T follicular helper cell (primary cell): ENCODE measurements at regions not wholly inside any gene's neighbourhood (a gene's known extent, or its start where the extent isn't known, plus 50 kb on each side); places are given as distances from the start of the nearest gene placed in this dataset.

ENCODE experiments used
- DNase-seq: peaks from one replicate; pipeline ENCODE4 v3.0.0-alpha.2; 2020; ENCODE audit warnings: low read depth

DNA sequence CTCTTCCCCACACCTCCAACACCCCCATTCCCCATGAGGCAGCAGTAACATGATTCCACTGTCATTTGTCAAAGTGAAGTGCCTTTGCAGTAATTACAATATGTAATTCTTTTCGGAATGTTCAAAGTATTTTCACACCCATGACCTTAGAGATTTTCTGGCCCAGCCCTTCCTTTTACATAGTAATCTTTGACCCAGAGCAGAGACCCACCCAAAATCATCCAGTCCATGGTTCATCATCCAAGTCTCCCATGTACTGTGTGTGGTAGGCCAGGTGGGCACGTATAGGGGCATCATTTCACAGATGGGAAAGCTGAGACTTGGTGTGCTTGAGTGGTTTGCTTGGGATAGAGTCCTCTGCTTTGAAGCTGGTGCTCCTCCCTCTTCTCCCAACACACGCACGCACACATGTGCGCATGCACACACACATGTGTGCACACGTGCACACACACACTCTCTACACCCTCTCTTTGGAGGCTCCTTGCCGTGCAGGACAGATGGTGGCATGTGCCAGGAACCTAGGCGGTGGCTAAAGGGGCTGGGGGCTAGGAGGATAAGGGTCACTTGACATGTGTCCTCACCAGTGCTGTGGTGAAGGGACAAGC is 284.7 kb upstream of the ROPN1 start:
- DNase-seq = no peak

DNA sequence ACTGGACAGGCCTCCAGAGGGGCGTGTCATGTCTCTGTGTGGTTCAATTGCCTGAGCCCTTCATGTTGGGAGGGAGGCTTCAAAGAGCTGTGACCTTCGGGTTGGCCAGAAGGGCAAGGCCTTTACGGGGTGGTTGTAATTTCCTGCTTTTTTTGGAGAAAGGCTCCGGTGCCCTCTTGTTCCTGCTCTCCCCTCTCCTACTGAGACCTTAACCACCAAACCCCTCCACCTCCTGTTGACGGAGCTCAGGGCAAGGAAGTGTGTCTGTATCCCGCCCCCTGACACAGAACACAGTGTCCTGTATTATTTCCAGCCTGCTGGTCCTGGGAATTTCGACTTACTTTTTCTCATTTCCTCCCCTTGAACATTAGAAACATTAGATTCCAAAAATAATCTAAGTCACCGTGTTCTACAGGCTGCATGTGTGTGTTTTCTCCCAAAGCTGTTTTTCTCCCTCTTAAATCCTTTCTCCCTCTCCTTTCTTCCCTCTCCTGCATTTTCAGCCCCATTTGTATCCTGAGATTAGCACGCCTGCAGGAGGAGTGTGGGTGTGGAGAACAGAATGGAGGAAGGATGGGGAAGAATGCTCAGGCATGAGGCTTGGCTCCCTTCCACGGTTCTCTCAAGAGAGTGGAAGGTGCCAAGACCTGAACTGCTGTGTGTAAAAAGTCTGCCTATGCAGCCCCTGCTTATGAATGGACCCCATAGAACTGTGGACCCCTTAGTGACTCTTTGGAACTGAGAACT is 285.4 kb upstream of the ROPN1 start:
- DNase-seq = no peak

DNA sequence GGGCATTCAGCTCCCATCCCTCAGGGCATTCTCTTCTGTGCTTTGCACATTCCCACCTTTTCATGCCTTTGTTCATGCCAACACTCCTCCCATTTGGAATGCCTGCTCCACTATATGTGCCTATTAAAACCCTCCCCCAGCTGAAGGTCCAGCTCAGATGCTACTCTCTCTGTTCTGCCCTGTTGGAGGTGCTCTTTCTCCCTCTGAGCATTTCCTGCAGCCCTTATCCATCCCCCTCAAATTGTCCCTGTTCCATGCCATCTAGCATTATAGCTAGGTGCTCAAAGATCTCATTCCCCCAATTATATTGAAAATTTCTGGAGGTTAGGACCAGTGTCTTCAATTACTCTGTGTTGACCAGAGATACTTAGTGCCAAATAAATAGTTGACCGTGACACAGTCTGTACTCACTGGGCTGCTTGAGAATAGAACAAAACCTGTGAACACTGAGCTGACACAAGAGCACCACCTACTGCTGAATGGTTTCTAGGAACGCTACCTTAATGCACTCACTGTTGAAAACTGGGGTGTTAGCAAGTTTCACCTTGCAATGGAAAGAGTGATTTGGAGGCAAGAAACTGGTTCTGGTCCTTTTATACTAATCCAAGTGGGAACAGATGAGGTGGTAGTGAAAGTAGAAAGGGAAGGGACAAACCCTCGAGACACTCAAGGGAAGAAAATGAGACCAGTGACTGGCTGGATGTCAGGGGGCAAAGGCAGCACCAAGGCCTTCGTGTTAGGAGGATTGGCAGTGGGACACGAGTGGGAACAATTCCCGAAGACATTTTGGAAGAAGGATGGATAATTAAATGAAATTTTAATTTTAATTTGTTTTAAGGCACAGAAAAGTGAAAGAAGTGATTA is 289.8 kb upstream of the ROPN1 start:
- DNase-seq = no peak

DNA sequence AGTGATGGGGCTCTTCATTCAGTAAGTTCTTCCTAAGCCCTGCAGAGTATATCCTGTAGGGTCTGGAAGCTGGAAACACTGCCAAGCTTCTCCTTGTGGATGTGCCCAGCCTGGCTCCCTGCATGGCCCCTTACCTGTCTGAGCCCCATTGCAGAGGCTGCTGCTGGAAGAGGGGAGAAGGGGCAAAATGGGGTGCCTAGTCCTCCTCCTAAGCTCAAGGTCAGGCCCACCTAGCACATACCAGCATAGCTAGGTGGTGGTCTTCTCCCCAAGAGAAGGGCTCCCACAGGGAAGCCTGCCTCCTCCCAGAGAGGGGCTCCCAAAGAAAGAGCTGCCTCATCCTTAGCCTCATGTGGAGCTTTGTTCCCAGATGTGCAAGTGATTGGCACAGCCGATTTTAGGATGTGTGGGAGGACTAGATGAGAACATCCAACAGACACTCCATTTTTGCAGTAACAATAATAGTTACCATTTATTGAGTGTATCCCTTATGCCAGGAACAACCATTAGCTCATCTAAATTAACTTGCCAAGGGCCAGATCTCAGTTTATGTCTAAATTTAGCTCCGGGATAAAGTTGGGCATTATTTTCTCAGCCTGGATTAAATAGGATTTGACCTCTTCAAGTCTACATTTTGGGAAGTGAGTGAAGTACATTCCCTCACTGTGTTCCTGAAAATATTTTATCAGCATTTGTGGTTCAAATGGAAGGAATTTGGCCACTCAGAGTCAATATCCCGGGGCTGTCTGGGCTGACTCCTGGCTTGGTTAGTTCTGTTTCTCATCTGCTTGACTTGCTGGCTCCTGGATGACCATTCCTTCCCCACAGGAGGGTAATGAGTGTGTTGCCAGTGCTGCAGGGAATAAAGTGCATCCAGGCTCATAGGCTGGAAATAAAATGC is 291.1 kb upstream of the ROPN1 start:
- DNase-seq = no peak

DNA sequence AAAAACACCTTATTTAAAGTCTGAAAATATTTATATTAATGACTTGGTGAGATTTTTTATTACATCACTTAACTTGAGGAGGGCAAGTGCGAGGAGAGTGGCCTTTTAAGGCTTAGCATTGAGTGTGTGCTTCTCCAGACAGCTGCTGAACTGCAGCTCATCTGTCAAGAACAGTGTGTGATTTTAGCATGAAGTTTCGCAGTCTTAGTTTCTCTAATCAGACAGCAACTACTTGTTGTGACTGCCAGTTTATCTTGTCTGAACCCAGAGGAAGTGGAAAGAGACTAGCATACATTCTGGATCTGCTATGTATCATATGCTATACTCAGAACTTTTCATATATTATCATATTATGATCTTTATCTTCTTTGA is 291.7 kb upstream of the ROPN1 start:
- no peak for DNase-seq

DNA sequence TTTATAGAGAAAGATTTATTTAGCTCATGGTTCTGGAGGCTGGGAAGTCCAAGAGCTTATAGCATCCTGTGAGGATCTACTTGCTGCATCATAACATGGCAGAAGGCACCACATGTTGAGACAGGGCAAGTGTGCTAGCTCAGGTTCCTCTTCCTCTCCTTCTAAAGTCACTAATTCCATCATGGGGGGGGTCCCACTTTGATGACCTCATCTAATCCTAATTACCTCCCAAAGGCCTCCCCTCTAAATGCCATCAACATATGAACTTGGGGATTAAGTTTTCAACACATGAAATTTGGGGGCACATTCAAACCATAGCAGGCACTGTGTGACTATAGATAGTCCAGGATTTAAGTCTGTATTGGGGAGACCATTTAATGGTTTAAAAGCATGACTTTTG is 297.1 kb upstream of the ROPN1 start:
- DNase-seq = no peak

DNA sequence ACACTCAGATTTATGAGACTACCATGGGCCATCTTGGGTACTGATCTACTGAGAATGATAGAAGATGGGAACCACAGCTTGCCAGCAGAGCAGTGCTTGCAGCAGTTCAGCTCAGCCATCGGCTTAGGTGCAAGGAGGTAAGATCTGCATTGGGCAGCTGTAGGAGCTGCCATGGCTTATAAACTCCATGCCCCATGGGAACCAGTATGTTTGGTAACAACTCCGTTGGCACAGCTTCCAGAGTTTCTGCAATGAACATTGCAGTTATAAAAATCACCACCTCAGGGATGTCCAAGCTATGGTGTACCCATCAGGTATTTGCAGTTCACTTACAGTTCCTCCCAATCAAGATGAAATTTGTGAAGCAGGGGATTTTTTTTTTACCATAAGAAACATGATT is 299.1 kb upstream of the ROPN1 start:
- no peak for DNase-seq

DNA sequence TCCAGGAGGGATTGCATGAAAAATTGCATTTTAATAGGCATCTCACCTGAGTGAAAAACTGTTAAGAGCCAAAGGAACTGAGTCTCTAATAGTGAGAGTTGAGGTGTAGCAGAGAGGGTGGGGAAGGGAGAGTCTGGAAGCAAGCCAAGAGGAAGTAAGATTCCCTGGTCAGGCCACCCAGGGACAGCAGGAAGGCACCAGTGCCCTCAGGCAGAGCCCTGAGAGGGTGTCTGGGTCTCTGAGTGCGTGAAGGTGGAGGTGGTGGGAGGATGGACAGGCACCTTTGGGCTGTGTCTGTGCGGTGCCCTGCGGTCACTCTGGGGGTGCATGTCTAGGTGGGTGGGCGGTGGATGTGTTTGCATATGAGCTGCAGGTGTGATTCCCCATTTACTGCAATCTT is 300.4 kb upstream of the ROPN1 start:
- no peak for DNase-seq

DNA sequence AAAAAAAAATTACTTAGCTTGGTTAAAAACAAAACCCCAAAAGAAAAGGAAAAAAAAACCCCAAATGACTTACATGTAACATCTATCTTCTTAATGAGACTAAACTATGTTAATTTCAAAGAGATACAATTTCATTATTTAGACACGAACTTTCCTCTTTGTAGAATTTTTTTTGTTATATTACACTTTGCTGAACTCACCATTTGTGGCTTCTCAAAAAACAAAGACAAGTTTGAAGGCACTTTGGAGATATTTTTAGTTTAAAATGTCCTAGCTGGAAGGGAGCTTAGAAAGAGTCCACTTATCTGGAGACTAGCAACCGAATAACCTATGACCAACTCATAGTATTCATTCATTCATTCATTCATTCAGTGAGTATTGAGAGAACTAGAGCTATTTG is 301.7 kb upstream of the ROPN1 start:
- DNase-seq = no peak

DNA sequence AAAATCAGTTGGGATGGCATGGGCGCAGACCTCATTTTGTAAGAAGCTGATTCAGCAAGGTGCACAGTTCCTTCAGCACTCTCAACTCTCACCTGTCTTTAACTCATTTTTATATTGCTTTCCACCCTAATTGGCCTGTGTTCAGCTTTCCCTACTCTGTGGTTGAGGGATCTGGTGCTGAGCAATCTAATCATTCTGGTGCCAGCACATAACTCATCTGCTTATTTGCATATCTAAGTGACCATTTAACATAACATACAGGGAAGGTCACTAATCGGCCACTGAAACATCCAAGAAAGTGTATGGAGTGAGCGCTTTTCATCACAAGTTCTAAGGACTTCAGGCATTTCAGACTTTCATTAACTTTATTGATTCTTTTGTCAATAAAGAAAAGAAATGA is 303.4 kb upstream of the ROPN1 start:
- no peak for DNase-seq

DNA sequence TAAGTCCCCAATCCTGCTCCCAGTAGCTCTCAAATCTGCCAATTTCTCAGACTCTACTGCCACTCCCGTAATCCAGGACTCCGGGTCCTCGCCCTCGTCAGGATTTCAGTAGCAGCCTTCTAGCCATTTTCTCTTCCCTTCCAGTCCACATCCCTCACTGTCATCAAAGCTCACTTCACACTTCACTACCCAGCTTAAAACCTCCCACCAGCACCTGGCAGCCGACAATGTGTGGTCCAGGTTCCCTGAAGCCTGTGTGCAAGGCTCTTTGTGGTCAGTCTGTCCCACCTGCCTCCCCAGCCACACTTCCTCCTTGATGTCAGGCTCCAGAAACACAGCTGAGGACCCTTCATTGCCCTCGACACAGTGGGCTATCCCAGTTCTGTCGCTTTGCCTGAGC is 304.5 kb upstream of the ROPN1 start:
- DNase-seq = no peak

DNA sequence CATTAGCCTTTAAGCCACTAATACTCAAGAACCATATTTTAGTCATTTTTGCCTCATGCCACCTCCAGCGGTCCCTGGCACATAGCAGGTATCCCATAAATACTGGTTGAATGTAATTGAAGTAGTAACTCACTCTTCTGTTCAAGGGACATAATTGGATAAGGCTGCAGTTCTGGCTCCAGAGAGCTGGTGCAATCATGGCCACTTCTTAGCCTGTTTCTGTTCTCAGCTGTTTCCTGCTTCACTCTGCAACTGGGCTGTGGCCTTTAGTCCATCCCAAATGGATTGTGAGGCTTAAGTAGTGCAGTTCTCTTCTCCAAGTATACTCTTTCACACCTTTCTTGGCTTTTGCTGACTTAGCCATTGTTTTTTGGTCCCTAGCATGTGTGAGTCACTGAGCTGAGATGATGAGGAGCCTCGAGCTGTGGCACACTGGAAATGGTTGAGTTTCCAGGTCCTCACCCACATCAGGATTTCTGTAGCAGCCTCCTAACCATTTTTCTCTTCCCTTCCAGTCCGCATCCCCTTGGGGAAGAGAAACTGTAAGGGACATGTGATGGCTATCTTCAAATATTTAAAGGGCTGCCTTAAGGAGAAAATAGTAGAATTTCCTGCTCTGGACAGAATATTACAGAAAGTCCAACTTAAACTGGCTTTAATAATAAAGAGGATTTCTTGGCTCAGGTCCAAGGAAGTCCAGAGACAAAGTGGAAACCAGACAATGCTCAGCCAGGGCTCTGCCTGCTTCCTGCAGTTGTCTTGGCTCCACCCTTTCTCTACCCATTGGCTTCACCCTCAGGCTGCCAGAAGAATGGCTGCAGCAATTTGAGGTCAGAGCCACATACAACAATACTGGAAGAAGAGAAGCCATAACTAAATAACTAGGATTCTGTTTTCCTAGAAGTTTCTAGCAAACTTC is 305.4 kb upstream of the ROPN1 start:
- no peak for DNase-seq

DNA sequence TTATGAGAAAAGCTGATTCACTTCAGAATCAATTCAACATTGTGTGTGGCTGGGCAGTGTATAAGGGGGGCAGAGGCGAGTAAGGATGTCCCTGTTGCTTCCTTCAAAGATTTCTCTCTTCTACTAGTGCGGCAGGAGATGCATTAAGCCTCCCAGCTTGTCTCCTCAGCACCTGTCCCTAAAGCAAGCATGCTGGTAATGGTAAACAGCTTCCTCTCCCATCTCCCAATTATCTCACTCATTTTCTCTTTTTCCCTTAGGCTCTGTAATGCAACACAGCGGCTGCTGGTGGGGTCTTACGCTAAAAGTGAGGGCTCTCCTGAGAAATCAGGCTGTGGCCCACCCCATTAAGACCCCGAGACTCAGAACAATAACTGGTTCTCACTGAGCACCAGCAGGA is 306.4 kb upstream of the ROPN1 start:
- DNase-seq = no peak

DNA sequence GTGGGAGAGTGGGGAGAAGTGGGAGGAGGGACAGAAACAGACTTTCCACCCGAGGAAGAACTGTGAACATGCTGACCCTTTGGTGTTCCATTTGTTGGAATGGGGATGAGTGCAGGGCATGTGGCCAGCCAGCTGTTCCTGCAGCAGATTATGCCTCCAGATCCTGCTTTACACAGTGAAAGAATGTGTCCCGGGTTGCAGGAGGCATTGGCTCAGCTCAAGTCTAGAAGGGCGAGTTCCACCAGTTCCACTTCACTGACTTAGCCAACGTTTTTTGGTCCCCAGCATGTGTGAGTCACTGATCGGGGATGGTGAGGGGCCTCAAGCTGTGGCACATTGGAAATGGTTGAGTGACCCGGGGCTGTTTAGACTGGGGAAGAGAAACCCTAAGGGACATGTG is 307.0 kb upstream of the ROPN1 start:
- no peak for DNase-seq

DNA sequence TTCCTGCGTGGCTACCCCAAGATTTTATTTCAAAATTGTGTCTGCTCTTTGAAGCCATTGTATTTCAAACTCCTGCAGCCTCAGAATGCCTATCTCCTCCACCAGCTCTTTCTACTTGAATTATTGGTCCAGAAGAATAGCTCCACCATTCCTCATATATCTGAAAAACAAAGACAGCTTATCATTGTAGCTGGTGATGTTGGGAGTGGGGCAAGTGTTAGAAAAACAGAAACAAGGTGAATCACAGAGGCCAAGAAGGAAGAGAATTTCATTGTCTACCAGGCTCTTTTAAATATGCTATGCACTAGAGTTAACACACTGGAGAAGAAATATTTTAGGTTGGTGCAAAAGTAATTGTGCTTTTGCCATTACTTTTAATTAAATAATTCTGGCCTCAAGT is 307.9 kb upstream of the ROPN1 start:
- no peak for DNase-seq

DNA sequence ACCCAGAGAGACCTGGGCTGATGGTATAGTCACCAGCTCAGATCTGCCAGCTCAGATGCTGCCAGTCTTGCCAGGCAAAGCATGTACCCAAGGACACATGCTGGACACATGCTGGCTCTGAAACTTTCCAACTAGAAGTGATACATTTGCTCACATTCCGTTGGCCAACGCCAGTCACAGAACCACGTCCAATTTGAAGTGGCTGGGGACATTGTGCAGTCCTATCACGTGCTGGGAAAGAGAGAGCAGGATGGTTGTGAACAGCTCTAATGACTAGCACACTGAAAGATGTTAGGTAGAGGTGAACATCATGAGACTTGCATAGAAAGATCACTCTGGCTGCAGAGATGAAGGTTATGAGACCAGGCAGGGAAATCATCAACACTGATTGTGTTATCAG is 308.5 kb upstream of the ROPN1 start:
- no peak for DNase-seq

DNA sequence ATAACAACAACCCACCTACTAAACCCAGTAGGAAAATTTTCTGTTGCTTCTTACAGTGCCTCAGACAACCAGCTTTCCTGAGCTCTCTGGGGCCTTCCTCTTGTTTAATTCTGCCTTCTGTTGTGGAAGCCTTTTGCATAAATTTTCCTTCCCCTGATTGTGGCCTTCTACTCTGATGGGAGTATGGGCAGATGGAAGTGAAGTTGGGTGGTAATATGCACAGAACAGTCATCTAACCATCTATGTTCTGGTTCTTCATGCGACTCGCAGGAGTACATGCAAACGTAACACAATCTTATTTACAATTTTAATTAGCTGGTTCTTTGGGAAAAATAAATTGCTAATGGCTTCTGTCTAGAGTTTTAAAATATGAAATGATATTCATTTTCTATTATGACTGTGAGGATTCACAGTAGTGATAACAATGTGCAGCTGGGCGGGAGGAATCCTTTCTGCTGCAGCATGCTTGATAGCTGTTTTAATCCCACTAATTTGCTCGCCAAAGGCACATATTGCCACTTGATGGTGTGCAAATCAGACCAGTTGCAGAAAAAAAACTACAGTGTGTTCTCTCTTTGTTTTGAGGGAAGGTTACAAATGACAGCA is 311.5 kb upstream of the ROPN1 start:
- DNase-seq = no peak

DNA sequence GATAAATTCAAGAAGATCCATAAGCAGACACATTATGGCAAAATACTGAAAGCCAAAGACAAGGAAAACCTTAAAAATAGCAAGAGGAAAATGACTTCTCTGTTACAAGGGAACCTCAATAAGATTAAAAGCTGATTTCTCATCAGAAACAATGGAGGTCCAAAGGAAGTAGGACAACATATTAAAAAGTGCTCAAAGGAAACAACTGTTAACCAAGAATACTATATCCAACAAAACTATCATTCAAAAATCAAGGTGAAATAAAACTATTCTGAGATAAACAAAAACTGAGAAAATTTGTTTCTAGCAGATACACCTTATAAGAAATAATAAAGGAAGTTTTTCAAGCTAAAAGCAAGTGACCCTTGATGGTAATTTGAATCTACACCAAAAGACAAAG is 314.7 kb upstream of the ROPN1 start:
- DNase-seq = no peak

DNA sequence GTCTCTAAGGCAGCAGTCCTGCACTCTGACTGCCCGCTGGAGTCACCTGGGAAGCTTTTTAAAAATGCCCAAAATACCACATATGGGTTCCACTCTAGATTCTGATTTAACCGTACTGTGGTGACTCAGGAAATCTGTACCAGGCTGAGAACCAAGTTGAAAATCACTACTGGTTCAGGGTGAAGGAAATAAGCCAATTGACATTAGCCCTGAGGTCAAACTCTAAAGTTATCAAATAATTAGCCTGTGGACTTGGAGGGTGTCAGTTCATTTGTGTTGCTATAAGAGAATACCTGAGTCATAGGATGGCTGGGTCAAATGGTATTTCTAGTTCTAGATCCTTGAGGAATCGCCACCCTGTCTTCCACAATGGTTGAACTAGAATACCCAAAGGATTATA is 321.7 kb upstream of the ROPN1 start:
- no peak for DNase-seq

DNA sequence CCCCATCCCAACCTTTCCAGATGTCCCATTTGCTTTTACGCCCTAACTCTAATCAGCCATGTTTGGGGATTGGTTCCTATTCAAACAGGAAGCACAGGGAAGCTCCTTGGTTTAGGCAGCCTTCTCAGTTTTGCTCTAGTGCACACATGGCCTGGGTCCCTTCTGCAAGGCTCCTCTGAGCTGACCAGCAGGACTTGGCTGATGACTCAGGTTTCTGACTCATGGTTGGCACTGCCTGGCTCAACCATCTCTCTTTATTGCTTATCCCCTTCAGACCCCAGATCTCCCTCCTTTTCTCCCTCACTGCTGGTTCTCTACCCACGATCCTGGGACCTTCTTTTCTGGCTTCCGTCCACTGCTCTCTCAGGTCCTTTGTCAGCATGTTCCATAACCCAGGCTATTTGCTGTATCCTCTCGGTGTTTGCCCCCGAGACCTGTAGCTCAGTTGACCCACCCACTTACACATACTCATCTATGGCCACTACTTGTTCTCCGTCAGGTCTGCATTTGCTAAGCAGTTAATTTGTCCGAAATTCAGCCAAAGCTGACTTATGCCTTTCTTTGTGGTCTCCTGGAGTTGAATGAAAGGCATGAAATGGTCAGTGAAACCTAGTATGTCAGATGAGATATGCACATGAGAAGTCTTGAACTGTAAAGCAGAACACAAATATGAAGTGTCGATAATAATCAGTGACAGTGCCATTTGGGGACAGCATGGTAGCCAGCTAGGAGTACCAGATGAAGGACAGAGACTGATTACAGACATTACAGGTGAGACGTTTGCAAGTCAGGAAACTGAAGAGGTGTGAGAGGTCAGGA is 323.5 kb upstream of the ROPN1 start:
- DNase-seq = no peak
